ENCODE measurements at regions not wholly inside any gene's neighbourhood (a gene's known extent, or its start where the extent isn't known, plus 50 kb on each side); places are given as distances from the start of the nearest gene placed in this dataset.
A peak's percentile ranks its signal among the peaks of the same experiment; 100 is the strongest.

DNA sequence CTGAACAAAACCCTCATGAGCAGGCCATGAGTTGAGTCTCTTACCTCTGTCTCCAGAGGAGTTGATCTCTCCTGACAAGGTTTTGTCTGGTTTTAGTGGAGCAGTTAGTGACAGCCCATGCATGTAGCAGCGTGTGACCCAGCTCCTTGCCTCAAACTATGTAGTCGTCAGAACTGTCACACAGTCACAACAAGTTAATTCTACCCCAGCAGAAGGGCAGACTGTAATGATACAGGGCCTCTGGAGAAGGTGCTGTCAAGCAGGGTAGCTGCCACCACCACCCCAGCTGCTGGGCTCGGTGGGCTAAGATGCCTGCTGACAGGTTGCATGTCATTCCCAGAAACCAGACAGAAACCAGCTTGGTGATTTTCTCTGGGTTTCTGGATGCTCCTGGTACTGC, 194.5 kb downstream of the PSAT1 start:
- Histone ChIP-seq H3K4me3 (no peak overlapping the region), H3K27me3 (no peaks in the 10 kb centered on the region), H3K36me3 (no peaks in the 10 kb centered on the region), H3K27ac (no peak overlapping the region), H3K4me1 (no peaks in the 10 kb centered on the region), H3K9me3 (no peaks in the 10 kb centered on the region)
- no peak for TF ChIP-seq POLR2AphosphoS5 (IDR thresholded peaks at IDR 0.05)
- TF ChIP-seq POLR2A (IDR thresholded peaks at IDR 0.05): no peak
- TF ChIP-seq, protein P1, sequence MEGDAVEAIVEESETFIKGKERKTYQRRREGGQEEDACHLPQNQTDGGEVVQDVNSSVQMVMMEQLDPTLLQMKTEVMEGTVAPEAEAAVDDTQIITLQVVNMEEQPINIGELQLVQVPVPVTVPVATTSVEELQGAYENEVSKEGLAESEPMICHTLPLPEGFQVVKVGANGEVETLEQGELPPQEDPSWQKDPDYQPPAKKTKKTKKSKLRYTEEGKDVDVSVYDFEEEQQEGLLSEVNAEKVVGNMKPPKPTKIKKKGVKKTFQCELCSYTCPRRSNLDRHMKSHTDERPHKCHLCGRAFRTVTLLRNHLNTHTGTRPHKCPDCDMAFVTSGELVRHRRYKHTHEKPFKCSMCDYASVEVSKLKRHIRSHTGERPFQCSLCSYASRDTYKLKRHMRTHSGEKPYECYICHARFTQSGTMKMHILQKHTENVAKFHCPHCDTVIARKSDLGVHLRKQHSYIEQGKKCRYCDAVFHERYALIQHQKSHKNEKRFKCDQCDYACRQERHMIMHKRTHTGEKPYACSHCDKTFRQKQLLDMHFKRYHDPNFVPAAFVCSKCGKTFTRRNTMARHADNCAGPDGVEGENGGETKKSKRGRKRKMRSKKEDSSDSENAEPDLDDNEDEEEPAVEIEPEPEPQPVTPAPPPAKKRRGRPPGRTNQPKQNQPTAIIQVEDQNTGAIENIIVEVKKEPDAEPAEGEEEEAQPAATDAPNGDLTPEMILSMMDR (IDR thresholded peaks at IDR 0.05): no peak
- no peak for TF ChIP-seq EP300 (IDR thresholded peaks at IDR 0.05)
- DNase-seq: no peak
- 72 to 87% (median 74%) methylated on average over 3 of the region's 3 CpGs for WGBS, 5 donors
- intact Hi-C loops (cut with DNase I; ENCODE audit: low total_unique reads): no loop called here

DNA sequence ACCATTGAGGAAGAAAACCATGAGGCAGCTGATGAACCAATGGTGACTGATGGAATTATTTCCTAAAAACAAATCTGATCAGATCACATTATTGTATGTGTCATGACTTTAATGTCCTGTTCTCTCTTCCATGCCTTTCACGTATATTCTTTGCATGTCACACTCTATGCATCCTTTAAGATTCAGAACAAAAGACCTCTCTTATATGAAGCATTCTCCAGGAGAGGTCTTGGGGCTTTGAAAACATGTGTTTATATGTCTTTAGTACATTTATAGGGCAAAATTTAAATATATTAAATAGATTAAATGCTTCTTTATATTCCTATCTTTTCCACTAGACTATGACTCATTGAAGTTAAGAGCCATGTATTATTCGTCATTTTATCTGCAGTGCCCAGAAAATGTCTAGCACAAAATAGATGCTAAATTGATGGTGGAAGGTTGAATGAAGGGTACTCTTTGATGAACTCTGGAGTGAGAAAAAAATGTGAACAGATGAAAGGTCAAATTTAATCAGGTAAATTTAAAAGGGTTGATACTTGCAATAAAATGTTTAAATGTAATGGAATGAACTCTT, 196.3 kb downstream of the PSAT1 start:
- H3K9me3 ChIP-seq: no peaks in the 10 kb centered on the region
- WGBS, 5 donors: 65 to 79% (median 71%) methylated on average over 2 of the region's 2 CpGs
- H3K27ac ChIP-seq: no peak overlapping the region
- H3K27me3 ChIP-seq: no peaks in the 10 kb centered on the region
- TF ChIP-seq POLR2AphosphoS5 (IDR thresholded peaks at IDR 0.05): no peak
- no peak for TF ChIP-seq EP300 (IDR thresholded peaks at IDR 0.05)
- no peak for TF ChIP-seq POLR2A (IDR thresholded peaks at IDR 0.05)
- TF ChIP-seq, protein P1 (IDR thresholded peaks at IDR 0.05): no peak
- no peaks in the 10 kb centered on the region for H3K36me3 ChIP-seq
- intact Hi-C loops (cut with DNase I; ENCODE audit: low total_unique reads): no loop called here
- no peak for DNase-seq
- no peak overlapping the region for H3K4me3 ChIP-seq
- no peaks in the 10 kb centered on the region for H3K4me1 ChIP-seq

DNA sequence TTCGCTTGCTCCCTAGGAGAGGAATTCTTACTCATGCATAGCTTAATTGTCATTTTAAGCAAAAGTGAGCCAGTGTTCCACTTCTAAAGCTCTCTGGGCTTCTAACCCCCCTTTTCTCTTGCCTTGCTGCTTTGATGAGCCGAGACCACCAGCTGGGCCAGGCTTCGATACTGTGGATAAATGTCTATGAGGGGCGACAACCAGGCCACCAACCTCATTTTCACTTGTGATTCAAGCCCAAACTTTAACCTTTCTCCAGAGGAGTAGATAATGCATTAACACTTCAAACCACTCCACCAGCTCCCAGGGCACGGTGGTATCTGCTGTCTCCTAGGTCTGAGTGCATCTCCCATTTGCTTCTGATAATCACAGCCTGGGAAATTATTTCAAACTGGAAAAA, 205.6 kb downstream of the PSAT1 start:
- Histone ChIP-seq H3K36me3 (no peaks in the 10 kb centered on the region), H3K27me3 (no peaks in the 10 kb centered on the region), H3K4me3 (no peak overlapping the region), H3K9me3 (no peaks in the 10 kb centered on the region), H3K27ac (no peak overlapping the region), H3K4me1 (no peaks in the 10 kb centered on the region)
- WGBS, 5 donors: 56 to 67% (median 65%) methylated on average over 5 of the region's 5 CpGs
- intact Hi-C loops (cut with DNase I; ENCODE audit: low total_unique reads): no loop called here
- DNase-seq: no peak
- no peak for TF ChIP-seq EP300 (IDR thresholded peaks at IDR 0.05)
- TF ChIP-seq, protein P1 (IDR thresholded peaks at IDR 0.05): no peak

GRCh38 chr9:78505546-78505945, 208.6 kb downstream of the PSAT1 start:
- no peaks in the 10 kb centered on the region for H3K4me1 ChIP-seq
- no peaks in the 10 kb centered on the region for H3K9me3 ChIP-seq
- no peaks in the 10 kb centered on the region for H3K27me3 ChIP-seq
- H3K27ac ChIP-seq: no peak overlapping the region
- intact Hi-C loops (cut with DNase I; ENCODE audit: low total_unique reads): no loop called here
- H3K4me3 ChIP-seq: no peak overlapping the region
- no peak for DNase-seq
- no peak for TF ChIP-seq EP300 (IDR thresholded peaks at IDR 0.05)
- WGBS, 5 donors: 83 to 90% (median 88%) methylated on average over 2 of the region's 2 CpGs
- no peaks in the 10 kb centered on the region for H3K36me3 ChIP-seq

GRCh38 chr9:78507037-78507436, 210.1 kb downstream of the PSAT1 start:
- TF ChIP-seq EP300 (IDR thresholded peaks at IDR 0.05): no peak
- TF ChIP-seq POLR2A (IDR thresholded peaks at IDR 0.05): no peak
- TF ChIP-seq, protein P1 (IDR thresholded peaks at IDR 0.05): no peak
- no peak for TF ChIP-seq POLR2AphosphoS5 (IDR thresholded peaks at IDR 0.05)
- no peak overlapping the region for H3K4me3 ChIP-seq
- H3K9me3 ChIP-seq: peaks cover 0 to 5% (median 0%) of the 10 kb centered on the region in 4 donors
- H3K36me3 ChIP-seq: no peaks in the 10 kb centered on the region
- H3K4me1 ChIP-seq: no peaks in the 10 kb centered on the region
- intact Hi-C loops (cut with DNase I; ENCODE audit: low total_unique reads): no loop called here
- no peak overlapping the region for H3K27ac ChIP-seq
- H3K27me3 ChIP-seq: no peaks in the 10 kb centered on the region
- DNase-seq: peak in 1 of 2 donors; percentile 28
- WGBS, 5 donors: 54 to 62% (median 60%) methylated on average over 5 of the region's 5 CpGs

All from stomach (tissue), 8 donors.